Activated naive CD4-positive, alpha-beta T cell treated with anti-CD3 and anti-CD28 coated beads, Interleukin-2, amount 50 U/mL, for 72 hours (primary cell): ENCODE measurements at regions not wholly inside any gene's neighbourhood (a gene's known extent, or its start where the extent isn't known, plus 50 kb on each side); places are given as distances from the start of the nearest gene placed in this dataset.

ENCODE experiments used
- ATAC-seq, 2 donors: fragments of 150-1000 bp; cut with Tn5 transposase; 2 replicates each; pipeline ENCODE4 v1.10.0; 2021; ENCODE audit warnings: mild to moderate bottlenecking in 2 of 2, moderate library complexity in 2 of 2
- DNase-seq, 2 donors: peaks; one replicate each; pipeline ENCODE4 v3.0.0; 2021 to 2022; ENCODE audit warnings: low spot score in 2 of 2
- H3K27ac Mint-ChIP-seq, 2 donors: one replicate each; pipeline ENCODE4 v1.8.0; 2022; ENCODE audit warnings: mild to moderate bottlenecking in 2 of 2, mixed read lengths in 2 of 2
- H3K36me3 Mint-ChIP-seq, 2 donors: one replicate each; pipeline ENCODE4 v1.8.0; 2022; ENCODE audit warnings: mixed read lengths in 2 of 2
- H3K9me3 Mint-ChIP-seq, 2 donors: one replicate each; pipeline ENCODE4 v1.8.0; 2022; ENCODE audit warnings: mixed read lengths in 2 of 2

DNA sequence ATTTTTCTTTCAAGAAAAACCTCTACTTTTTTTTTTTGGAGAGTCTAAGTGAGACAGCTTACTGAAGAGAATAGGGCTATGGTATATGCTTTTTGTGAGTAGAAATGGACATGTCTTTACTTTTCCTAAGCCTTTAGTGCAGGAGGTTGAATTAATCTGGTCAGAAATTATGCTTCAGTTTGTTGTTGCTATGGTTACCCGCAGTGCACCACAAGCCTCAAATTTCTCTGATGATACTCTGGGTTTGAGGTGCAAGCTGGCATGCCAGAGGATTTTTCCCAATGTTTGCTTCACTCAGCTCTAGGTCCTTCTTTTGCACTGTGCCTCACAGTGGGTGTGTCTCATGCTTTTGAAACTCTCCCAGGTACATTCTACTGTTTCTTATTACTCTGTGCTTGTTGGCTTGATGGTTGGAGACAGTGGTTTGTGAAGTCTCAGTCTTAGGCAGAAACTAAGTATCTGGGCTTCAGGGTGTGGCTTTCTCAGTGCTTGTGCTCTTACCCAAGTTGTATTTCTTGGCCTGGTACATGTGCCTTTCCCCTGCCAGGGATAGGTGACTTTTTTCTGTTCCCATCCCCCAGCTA lies 278.3 kb downstream of the RBM43 start:
- no peak for ATAC-seq
- H3K27ac Mint-ChIP-seq = no peak overlapping the region
- H3K9me3 Mint-ChIP-seq = peaks cover 0 to 8% of the 10 kb centered on the region in 2 donors
- H3K36me3 Mint-ChIP-seq = peaks cover 0 to 7% of the 10 kb centered on the region in 2 donors
- no peak for DNase-seq

DNA sequence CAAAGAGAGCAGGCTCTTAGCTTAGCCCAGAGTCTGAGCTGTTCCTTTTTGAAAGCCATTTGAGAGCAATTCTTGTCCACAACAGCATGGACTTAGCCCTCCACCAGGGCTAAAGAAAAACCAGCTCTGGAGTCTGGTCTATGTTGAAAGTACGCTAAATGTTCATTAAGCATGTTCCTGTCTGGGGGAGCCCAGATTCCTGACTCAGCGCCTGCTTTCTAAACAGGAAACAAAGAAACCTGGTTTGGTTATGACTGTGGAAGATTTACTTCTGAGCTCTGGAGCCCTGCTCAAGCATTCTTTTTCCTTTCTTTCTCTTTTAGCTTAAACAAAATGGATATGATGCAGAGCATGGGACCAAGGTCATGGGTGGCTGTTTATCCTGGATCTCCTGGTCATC lies 279.8 kb downstream of the RBM43 start:
- Mint-ChIP-seq H3K9me3 (peaks cover 0 to 4% of the 10 kb centered on the region in 2 donors), H3K27ac (no peak overlapping the region), H3K36me3 (peaks cover 0 to 4% of the 10 kb centered on the region in 2 donors)
- peak in 1 of 2 donors; percentile 52 for ATAC-seq
- DNase-seq = no peak

DNA sequence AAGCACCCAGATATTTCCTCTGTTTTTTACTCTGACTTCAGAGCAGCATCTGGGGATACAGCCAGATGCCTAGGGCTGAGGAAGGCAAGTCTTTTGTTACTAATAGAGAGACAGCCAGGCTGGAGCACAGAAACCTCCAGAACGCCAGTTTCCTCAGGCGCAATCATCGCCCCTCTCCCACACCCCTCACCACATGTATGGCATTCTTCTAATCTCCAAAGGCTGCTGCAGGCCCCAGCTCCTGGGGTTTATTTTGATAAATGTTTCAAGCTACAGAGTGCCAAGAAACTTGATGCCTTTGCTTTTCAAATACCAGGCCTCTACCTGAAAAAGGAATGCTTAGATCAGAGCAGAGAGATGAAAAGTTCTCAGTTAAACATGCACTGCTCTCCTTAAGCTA lies 283.6 kb downstream of the RBM43 start:
- ATAC-seq (no peak), DNase-seq (no peak)
- H3K9me3 Mint-ChIP-seq = no peaks in the 10 kb centered on the region
- H3K27ac Mint-ChIP-seq = no peak overlapping the region
- no peaks in the 10 kb centered on the region for H3K36me3 Mint-ChIP-seq

DNA sequence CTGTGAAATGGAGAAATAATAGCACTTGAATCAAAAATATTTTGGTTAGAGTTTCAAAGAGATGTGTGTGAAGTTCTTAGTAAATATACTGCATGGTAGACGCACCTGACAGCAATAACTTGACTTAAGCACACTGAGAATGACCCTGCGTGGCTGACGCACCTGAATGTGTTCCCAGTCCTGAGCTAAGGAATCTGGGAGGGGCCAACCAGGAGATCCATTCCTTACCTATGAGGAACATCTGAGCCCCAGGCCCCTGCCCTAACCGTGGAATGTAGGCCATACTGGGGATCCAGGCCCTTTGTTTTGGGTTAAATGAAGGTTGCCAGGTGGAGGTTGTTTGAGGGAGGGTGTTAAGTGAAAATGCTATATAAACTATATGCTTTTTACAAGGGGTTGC lies 284.4 kb downstream of the RBM43 start:
- no peaks in the 10 kb centered on the region for H3K36me3 Mint-ChIP-seq
- DNase-seq = no peak
- no peak for ATAC-seq

DNA sequence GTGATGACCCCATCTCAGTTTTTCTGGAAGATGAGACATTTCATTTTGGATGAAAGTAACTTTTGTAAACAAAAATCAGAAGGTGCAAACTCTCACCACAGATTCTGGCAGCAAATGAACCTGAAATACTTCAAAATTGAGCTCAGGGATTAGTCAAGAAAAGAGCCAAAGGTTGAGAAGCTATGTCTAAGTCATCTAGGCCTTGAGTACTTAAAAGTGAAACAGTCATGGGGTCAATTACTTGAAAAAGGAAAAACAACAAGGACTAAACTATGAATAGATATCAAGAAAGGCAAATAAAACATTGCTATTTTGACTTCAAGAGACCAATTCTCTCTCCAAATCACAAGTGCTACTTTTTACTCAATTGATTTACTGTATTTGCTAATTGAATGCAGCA lies 285.1 kb downstream of the RBM43 start:
- Mint-ChIP-seq H3K27ac (no peak overlapping the region), H3K9me3 (no peaks in the 10 kb centered on the region), H3K36me3 (no peaks in the 10 kb centered on the region)
- ATAC-seq = no peak
- DNase-seq = no peak

More for the DNA sequence above, 284.4 kb downstream of the RBM43 start:
- no peaks in the 10 kb centered on the region for H3K9me3 Mint-ChIP-seq
- H3K27ac Mint-ChIP-seq = no peak overlapping the region

DNA sequence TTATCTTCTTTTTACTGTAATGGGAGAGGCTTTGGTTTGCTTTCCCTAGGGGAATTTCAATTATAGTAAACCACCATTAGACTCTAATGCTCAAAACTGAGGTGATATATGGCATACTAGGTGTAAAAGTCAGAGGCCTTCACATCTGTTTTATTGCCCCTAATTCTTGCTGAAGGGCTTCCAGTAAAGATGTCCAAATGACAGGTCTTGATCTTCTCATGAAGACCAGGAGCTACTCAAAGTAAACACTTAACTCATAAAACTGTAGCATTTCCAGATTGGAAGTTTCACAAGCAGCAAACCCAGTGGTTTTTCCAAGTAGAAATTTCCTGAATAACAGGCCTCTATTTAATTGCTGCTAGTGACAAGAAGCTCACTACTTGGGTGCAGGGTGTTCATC lies 286.8 kb downstream of the RBM43 start:
- Mint-ChIP-seq H3K9me3 (no peaks in the 10 kb centered on the region), H3K36me3 (no peaks in the 10 kb centered on the region), H3K27ac (no peak overlapping the region)
- ATAC-seq (no peak), DNase-seq (no peak)

DNA sequence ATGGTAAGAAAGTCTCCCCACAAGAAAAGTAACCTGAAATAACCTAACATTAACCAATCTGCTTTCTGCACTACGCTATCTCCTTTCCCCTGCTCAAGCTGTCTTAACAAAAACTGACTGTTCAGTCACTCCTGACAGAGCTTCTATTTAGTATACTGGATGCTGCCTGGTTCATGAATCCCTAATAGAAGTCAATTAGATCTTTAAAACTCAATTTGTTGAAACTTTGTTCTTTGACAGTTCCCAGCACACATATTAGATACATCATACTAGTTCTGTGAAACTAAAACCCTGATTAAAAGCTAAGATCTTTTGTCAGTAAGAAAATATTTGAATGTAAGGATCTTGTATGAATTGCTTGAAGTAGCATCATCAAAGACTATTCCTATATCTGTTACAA lies 287.4 kb downstream of the RBM43 start:
- no peak for DNase-seq
- H3K27ac Mint-ChIP-seq = no peak overlapping the region
- no peaks in the 10 kb centered on the region for H3K36me3 Mint-ChIP-seq
- no peak for ATAC-seq
- no peaks in the 10 kb centered on the region for H3K9me3 Mint-ChIP-seq

DNA sequence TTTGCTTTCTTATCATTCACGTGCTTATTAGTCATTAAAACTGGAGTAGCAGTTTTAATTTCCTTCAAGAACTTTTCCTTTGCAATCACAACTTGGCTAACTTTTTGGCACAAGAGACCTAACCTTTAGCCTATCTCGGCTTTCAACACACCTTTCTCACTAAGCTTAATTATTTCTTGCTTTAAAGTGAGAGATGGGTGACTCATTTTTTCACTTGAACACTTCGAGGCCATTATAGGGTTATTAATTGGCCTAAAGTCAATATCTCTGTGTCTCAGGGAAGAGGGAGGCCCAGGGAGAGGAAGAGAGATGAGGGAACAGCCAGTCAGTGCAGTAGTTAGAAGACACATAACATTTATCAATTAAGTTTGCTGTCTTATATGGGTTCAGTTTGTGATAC lies 289.8 kb downstream of the RBM43 start:
- DNase-seq = no peak
- Mint-ChIP-seq H3K36me3 (no peaks in the 10 kb centered on the region), H3K9me3 (no peaks in the 10 kb centered on the region), H3K27ac (no peak overlapping the region)
- ATAC-seq = no peak

DNA sequence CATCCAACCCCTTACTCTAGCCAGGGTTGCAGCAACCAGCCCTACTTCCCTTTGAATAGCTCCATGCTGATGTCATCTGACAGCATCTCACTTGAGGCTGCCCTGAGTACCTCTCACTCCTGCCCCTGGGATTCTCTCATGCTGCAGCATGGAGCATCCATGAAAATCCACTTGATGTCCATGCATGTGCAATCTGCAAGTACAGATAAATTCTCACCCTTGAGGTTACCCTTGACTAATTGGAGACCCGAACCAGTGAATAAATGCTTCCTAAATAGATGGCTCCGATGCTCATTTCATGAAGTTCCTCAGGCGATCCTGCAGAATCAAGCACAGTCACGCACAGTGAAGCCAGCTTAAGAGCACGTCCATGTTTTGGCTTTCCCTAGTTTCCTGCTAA lies 298.3 kb downstream of the RBM43 start:
- Mint-ChIP-seq H3K9me3 (peaks cover 0 to 3% of the 10 kb centered on the region in 2 donors), H3K36me3 (no peaks in the 10 kb centered on the region), H3K27ac (no peak overlapping the region)
- ATAC-seq = no peak
- DNase-seq = no peak

DNA sequence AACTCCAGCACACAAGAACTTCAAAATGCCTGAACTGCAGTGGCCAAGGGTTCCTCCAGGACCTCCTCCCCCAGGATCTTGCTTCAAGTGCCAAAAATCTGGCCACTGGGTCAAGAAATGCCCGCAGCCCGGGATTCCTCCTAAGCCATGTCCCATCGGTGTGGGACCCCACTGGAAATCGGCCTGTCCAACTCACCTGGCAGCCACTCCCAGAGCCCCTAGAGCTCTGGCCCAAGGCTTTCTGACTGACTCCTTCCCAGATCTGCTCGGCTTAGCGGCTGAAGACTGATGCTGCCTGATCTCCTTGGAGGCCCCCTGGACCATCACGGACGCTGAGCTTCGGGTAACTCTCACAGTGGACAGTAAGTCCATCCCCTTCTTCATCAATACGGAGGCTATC lies 306.4 kb downstream of the RBM43 start:
- peaks cover 8 to 13% of the 10 kb centered on the region in 2 donors for H3K9me3 Mint-ChIP-seq
- no peak overlapping the region for H3K27ac Mint-ChIP-seq
- no peak for ATAC-seq
- DNase-seq = no peak
- H3K36me3 Mint-ChIP-seq = no peaks in the 10 kb centered on the region

DNA sequence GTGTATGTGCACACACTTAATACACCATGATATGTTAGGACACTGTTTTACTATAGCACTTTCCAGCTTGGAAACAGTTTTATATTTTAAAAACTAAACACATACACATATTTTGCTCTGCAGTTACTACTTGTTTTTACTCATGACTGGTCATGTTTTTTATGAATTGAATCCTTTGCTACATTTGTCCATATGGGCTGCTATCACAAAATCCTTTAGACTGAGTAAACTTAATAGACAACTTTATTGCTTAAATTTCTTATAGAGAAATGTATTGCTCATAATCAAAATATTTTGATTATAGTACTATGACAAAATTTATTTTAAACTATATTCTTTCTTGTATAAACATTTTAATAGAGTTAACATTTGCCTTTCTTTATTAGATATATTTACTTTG lies 314.8 kb downstream of the RBM43 start:
- Mint-ChIP-seq H3K9me3 (peaks cover under 1 to 4% of the 10 kb centered on the region in 2 donors), H3K36me3 (no peaks in the 10 kb centered on the region), H3K27ac (no peak overlapping the region)
- DNase-seq = no peak
- no peak for ATAC-seq

DNA sequence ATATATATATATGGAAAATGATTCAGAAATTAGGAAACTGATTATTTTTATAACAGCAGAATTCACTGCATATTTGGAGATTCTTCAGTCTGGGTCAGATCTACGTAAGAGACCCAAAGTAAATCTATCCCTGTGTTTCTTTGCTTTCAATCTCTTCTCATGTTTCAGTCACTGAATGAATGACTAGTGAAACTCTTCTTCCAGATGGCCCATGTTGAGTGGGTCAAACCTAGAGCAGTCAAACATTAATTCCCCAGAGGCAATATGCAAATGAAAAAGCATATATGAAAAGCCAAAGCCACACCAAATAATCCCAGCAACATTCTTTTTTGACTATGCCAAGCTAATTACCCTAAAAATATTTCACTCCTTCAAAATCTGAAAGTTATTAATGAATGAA lies 317.3 kb downstream of the RBM43 start:
- Mint-ChIP-seq H3K9me3 (peaks cover 6 to 8% of the 10 kb centered on the region in 2 donors), H3K27ac (no peak overlapping the region), H3K36me3 (no peaks in the 10 kb centered on the region)
- DNase-seq = no peak
- ATAC-seq = no peak

DNA sequence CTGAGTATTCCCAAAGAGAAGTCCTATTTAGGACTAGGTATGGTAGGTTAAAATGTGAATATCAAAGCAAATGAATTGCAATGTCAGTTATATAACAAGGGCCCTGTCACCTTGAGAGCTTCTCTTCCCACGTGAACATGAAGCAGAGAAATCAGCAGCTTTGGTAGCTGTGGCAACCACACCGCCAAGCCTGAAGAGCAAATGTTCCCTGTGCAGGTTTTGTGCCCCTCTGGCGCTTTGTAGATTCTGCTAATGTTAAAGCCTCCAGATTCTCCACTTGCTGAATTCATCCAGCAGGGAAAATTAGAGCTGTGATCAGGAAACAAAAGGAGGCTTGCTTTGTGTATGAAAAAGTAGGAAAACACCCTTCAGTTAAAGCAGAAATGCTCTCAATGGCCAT lies 322.6 kb downstream of the RBM43 start:
- DNase-seq (no peak), ATAC-seq (no peak)
- Mint-ChIP-seq H3K27ac (no peak overlapping the region), H3K36me3 (no peaks in the 10 kb centered on the region), H3K9me3 (peaks cover 6 to 8% of the 10 kb centered on the region in 2 donors)

DNA sequence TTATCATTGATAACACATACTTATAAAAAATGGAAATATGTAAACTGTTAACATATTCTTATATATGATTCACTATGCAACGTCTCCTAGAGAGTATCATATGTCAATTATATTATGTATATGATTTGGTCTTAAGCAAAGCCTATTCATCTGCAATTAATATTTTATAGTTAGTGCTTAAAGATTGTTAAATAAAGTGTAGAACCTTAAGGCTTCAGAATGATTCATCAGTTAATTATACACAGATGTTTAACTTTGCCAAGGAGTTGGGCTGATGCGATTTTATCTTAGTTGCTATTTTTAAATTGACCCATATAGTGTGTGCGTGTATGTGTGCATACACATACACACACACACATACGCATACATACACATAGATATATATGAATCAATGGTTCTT lies 323.1 kb downstream of the RBM43 start:
- no peak overlapping the region for H3K27ac Mint-ChIP-seq
- peaks cover 6 to 8% of the 10 kb centered on the region in 2 donors for H3K9me3 Mint-ChIP-seq

DNA sequence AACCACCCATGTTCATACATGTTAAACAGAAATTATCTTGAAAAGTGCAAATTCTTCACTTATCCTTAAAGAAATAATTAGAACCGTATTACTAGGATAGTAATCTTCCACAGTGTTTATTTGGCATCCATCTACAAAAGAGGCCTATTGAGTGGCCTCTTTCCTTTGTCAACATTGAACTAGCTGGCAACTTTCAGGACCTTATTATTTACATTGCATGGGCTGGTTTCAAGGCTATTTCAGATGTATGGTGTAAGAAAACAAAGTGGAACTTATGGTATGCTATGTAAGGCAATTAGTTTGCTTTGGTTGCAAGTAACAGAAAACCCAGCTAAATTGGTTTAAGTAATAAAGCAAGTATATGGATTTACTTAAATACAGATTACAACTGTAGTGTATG lies 324.6 kb downstream of the RBM43 start:
- ATAC-seq (no peak), DNase-seq (no peak)
- Mint-ChIP-seq H3K36me3 (no peaks in the 10 kb centered on the region), H3K27ac (no peak overlapping the region), H3K9me3 (peaks cover 6 to 8% of the 10 kb centered on the region in 2 donors)

More for the DNA sequence above, 323.1 kb downstream of the RBM43 start:
- ATAC-seq = no peak
- DNase-seq = no peak
- H3K36me3 Mint-ChIP-seq = no peaks in the 10 kb centered on the region

DNA sequence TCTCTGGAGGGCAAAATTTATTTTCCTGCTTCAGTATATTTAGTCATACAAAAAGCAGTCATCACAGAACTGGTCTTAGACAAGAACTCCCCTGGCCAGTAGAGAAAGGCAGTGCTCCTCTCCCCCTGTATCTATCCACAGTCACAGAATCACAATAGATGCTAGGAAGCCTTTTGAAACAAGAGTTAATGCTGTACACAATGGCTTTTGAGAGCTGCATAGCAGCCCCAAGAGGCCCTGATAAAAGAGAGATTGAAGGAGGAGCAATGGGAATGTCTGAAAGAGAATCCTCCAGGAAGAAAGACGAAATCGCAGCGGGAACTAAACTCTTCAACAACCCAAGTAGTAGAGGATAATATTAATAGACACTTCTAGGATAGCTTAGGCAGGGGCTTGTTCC lies 330.2 kb downstream of the RBM43 start:
- DNase-seq (no peak), ATAC-seq (no peak)
- Mint-ChIP-seq H3K9me3 (no peaks in the 10 kb centered on the region), H3K36me3 (no peaks in the 10 kb centered on the region), H3K27ac (no peak overlapping the region)

DNA sequence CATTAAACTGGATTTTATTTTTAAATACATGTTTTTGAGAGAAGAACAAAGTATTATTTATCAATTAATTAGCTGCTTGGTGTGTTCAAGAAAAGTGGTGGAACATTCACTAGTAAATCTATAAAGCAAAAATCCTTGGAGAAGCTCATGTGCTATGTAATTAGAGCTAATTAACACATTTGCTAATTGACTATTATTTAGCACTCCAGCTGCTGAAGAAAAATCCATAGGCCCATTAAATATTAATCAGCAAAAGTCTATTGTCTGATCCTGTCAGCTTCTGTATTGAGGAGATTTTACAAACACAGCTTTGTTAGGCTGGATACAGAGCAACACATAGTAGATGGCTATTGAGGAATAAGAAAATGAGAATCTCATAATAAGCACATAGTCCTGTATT lies 336.1 kb downstream of the RBM43 start:
- ATAC-seq (no peak), DNase-seq (no peak)
- Mint-ChIP-seq H3K27ac (no peak overlapping the region), H3K36me3 (no peaks in the 10 kb centered on the region), H3K9me3 (peaks cover 4% of the 10 kb centered on the region in 2 donors)

DNA sequence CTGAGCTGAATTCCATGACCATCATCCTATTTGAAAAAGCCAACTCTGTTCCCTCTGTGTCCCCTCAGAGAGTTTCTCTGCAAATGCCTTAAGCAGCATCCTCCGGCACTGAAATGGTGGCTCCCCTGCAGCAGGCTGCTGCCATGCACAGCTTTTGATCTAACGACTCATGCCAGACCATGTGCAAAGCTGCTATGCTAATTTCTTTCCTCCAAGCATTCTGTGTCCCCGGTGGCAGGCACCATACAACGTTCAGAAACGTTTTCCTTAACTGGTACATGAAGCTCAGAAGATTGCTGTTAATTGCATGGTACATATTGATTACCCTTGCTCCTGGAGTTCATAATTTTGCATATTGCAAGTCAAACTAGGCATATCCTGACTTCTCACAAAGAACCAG lies 336.8 kb downstream of the RBM43 start:
- H3K36me3 Mint-ChIP-seq = no peaks in the 10 kb centered on the region
- DNase-seq (no peak), ATAC-seq (no peak)
- no peak overlapping the region for H3K27ac Mint-ChIP-seq
- H3K9me3 Mint-ChIP-seq = peaks cover 4% of the 10 kb centered on the region in 2 donors

DNA sequence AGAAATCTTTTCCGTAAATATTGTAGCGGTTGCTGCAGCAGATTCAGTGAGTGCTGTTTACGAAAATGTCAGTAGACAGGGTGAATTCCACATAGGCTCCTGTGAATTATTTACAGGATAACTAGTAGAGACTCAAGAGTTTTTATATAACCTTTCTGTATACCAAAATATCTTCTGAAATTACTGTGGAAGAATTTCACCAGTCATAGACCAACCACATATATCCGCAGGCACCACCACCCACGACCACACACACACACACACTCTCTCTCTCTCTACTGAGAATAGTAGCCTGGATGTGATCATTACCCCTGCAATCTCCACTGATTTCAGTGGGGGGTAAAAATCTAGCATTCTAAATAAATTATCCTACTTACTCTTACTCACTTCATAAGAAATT lies 341.8 kb downstream of the RBM43 start:
- no peaks in the 10 kb centered on the region for H3K36me3 Mint-ChIP-seq
- H3K27ac Mint-ChIP-seq = no peak overlapping the region
- ATAC-seq = no peak
- DNase-seq = no peak
- H3K9me3 Mint-ChIP-seq = peaks cover 4% of the 10 kb centered on the region in 2 donors
